KMS-11 (cell line): ENCODE measurements at regions not wholly inside any gene's neighbourhood (a gene's known extent, or its start where the extent isn't known, plus 50 kb on each side); places are given as distances from the start of the nearest gene placed in this dataset.

Experiments
- H2AFZ ChIP-seq: fragments of 200-600 bp; sonication (generic); 2 replicates; pipeline ENCODE4 v1.6.1; 2016; ENCODE audit warnings: antibody characterized with exemption, mixed run types, low read depth
- H3K27ac ChIP-seq: fragments of 200-600 bp; sonication (generic); 2 replicates; pipeline ENCODE4 v1.6.1; 2016; ENCODE audit warnings: mild to moderate bottlenecking, mixed run types
- H3K27me3 ChIP-seq: fragments of 200-600 bp; sonication (generic); 2 replicates; pipeline ENCODE4 v1.6.1; 2017; ENCODE audit warnings: mild to moderate bottlenecking, low read depth, mixed run types, moderate library complexity; ENCODE audit not compliant: insufficient read depth
- H3K36me3 ChIP-seq: fragments of 200-600 bp; sonication (generic); 2 replicates; pipeline ENCODE4 v1.6.1; 2017; ENCODE audit warnings: mild to moderate bottlenecking, mixed run types; ENCODE audit not compliant: insufficient read depth
- H3K4me1 ChIP-seq: fragments of 200-600 bp; sonication (generic); 2 replicates; pipeline ENCODE4 v1.6.1; 2016; ENCODE audit warnings: mild to moderate bottlenecking, low read depth, mixed run types; ENCODE audit not compliant: poor library complexity, severe bottlenecking
- H3K4me2 ChIP-seq: fragments of 200-600 bp; sonication (generic); 2 replicates; pipeline ENCODE4 v1.7.0; 2016; ENCODE audit warnings: mild to moderate bottlenecking, mixed run types
- H3K4me3 ChIP-seq: fragments of 200-600 bp; sonication (generic); IDR thresholded peaks from 2 replicates; pipeline ENCODE4 v1.6.1; 2017; ENCODE audit warnings: low read depth, low read length, mixed read lengths; ENCODE audit not compliant: insufficient read depth
- H3K79me2 ChIP-seq: fragments of 200-600 bp; sonication (generic); 2 replicates; pipeline ENCODE4 v1.6.1; 2016; ENCODE audit warnings: low read depth, mixed run types; ENCODE audit not compliant: insufficient read depth
- H3K9ac ChIP-seq: fragments of 200-600 bp; sonication (generic); 2 replicates; pipeline ENCODE4 v1.6.1; 2016; ENCODE audit warnings: mild to moderate bottlenecking, mixed run types
- H4K20me1 ChIP-seq: fragments of 200-600 bp; sonication (generic); 2 replicates; pipeline ENCODE4 v1.6.1; 2016; ENCODE audit warnings: mild to moderate bottlenecking, mixed run types; ENCODE audit not compliant: insufficient read depth
- TF ChIP-seq, protein P1 (sequence below): fragments of 200-600 bp; sonication (generic); conservative IDR thresholded peaks from 2 replicates; pipeline ENCODE4 v1.6.1; 2017; ENCODE audit warnings: low read depth, mild to moderate bottlenecking, antibody characterized with exemption, low read length, moderate library complexity, mixed read lengths

DNA sequence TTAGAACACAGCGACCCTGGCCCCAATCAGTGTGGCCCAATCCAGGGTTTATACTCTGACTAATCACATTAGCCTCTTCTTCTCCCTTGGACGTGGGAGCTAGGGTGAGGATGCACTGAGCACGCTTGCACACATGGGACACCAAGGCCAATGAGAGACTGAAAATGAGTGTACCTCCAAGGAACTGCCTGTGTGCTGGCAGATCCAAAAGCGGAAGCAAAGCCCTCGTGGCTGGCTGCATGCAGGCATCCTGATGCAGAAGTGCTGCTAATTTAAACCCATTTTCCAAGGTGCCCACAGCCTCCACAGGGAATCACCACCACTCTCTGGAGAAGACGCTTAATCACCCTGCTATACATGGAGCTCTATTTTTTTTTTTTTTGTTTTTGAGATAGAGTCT, 375.3 kb upstream of the XYLT1 start:
- TF ChIP-seq, protein P1, sequence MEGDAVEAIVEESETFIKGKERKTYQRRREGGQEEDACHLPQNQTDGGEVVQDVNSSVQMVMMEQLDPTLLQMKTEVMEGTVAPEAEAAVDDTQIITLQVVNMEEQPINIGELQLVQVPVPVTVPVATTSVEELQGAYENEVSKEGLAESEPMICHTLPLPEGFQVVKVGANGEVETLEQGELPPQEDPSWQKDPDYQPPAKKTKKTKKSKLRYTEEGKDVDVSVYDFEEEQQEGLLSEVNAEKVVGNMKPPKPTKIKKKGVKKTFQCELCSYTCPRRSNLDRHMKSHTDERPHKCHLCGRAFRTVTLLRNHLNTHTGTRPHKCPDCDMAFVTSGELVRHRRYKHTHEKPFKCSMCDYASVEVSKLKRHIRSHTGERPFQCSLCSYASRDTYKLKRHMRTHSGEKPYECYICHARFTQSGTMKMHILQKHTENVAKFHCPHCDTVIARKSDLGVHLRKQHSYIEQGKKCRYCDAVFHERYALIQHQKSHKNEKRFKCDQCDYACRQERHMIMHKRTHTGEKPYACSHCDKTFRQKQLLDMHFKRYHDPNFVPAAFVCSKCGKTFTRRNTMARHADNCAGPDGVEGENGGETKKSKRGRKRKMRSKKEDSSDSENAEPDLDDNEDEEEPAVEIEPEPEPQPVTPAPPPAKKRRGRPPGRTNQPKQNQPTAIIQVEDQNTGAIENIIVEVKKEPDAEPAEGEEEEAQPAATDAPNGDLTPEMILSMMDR, result no peak
- Histone ChIP-seq H4K20me1 (no peaks in the 10 kb centered on the region), H3K79me2 (no peaks in the 10 kb centered on the region), H3K9ac (no peak overlapping the region), H2AFZ (no peak overlapping the region), H3K4me3 (no peak overlapping the region), H3K27ac (no peak overlapping the region), H3K36me3 (no peaks in the 10 kb centered on the region), H3K4me2 (no peak overlapping the region), H3K4me1 (no peaks in the 10 kb centered on the region), H3K27me3 (no peaks in the 10 kb centered on the region)

DNA sequence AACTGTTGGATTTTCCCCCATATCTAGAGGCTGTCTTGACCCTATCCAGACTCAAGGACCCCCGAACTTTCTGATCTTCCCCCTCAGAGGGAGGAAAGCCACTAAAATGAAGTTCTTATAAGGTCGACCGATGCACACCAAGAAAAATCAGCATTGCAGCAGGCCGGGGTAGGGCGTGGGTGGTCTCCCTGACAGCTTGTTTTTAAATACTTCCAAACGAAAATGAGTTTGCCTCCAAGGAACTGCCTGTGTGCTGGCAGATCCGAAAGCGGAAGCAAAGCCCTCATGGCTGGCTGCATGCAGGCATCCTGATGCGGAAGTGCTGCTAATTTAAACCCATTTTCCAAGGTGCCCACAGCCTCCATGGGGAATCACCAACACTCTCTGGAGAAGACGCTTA, 374.3 kb upstream of the XYLT1 start:
- H4K20me1 ChIP-seq, result no peaks in the 10 kb centered on the region
- no peak overlapping the region for H3K9ac ChIP-seq
- H3K79me2 ChIP-seq, result no peaks in the 10 kb centered on the region
- H3K4me1 ChIP-seq, result no peaks in the 10 kb centered on the region
- no peak overlapping the region for H3K27ac ChIP-seq
- no peaks in the 10 kb centered on the region for H3K36me3 ChIP-seq
- H2AFZ ChIP-seq, result no peak overlapping the region
- no peak overlapping the region for H3K4me2 ChIP-seq
- H3K4me3 ChIP-seq, result no peak overlapping the region
- TF ChIP-seq, protein P1, result no peak
- H3K27me3 ChIP-seq, result no peaks in the 10 kb centered on the region

DNA sequence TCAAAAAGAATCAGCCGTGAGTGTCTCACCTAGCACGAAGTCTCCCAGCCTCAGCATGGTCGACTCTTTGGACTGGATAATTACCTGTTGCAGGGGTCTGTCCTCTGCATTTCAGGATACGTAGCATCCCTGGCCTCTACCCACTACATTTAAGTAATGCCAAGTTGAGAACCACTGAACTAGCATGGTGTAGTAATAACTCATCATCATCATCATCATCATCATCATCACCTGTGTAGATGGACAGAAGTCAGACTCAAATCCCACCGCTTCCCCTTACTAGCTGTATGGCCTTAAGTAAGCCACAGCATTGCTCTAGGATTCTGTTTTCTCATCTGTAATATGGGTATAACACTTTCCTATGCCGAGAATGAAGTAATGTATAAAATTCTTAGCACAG, 373.1 kb upstream of the XYLT1 start:
- no peak overlapping the region for H3K9ac ChIP-seq
- H2AFZ ChIP-seq, result no peak overlapping the region
- no peak overlapping the region for H3K4me2 ChIP-seq
- no peaks in the 10 kb centered on the region for H4K20me1 ChIP-seq
- no peaks in the 10 kb centered on the region for H3K4me1 ChIP-seq
- no peak overlapping the region for H3K4me3 ChIP-seq
- H3K27me3 ChIP-seq, result no peaks in the 10 kb centered on the region
- TF ChIP-seq, protein P1, result no peak
- H3K36me3 ChIP-seq, result no peaks in the 10 kb centered on the region
- H3K79me2 ChIP-seq, result no peaks in the 10 kb centered on the region
- H3K27ac ChIP-seq, result no peak overlapping the region

DNA sequence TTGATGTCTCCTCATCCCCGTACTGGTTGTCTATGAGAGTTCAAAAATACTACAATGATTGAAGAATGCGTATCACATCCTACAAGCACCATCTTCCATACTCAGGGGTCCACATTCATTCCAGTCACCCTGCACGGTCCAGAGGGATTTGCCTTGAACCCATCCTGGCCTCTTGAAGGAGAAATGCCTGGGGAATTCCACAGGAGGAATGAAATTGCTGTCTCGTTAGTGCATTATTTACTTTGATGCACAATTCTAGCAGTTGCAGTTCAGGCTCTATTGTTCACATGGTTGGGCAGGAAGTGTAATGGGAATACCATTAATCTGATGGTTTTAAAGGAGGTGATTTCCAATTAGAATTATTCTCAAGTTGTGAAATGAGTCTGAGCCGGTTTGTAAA, 369.1 kb upstream of the XYLT1 start:
- no peak overlapping the region for H3K27ac ChIP-seq
- no peak overlapping the region for H3K9ac ChIP-seq
- H3K4me2 ChIP-seq, result no peak overlapping the region
- H3K36me3 ChIP-seq, result no peaks in the 10 kb centered on the region
- no peaks in the 10 kb centered on the region for H3K4me1 ChIP-seq
- no peak overlapping the region for H2AFZ ChIP-seq
- no peaks in the 10 kb centered on the region for H3K27me3 ChIP-seq
- H3K79me2 ChIP-seq, result no peaks in the 10 kb centered on the region
- H3K4me3 ChIP-seq, result no peak overlapping the region
- no peaks in the 10 kb centered on the region for H4K20me1 ChIP-seq
- TF ChIP-seq, protein P1, result no peak

DNA sequence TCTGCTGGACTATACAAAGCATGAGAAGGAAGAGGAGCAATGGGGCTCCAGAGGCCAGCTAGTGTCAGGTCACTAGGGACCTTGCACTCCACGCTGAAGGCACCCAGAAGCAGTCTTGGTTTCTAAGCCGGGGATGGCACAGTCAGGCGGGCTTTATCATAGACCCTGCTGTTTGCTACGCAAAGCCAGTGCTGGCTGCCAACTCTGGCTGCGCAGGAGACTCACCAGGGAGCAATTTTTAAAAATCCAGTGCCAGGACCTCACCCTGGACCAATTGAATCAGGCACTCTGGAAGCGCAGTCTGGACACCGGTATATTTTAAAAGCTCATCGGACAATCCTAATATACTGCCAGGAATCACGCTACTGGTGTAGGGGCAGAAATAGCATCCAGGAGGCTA, 368.5 kb upstream of the XYLT1 start:
- H3K4me3 ChIP-seq, result no peak overlapping the region
- H3K4me1 ChIP-seq, result no peaks in the 10 kb centered on the region
- TF ChIP-seq, protein P1, result no peak
- H3K27me3 ChIP-seq, result no peaks in the 10 kb centered on the region
- H3K9ac ChIP-seq, result no peak overlapping the region
- no peak overlapping the region for H3K4me2 ChIP-seq
- no peaks in the 10 kb centered on the region for H3K79me2 ChIP-seq
- H2AFZ ChIP-seq, result no peak overlapping the region
- H4K20me1 ChIP-seq, result no peaks in the 10 kb centered on the region
- H3K36me3 ChIP-seq, result no peaks in the 10 kb centered on the region
- no peak overlapping the region for H3K27ac ChIP-seq
